Spleen (tissue), 7 donors: ENCODE measurements at regions not wholly inside any gene's neighbourhood (a gene's known extent, or its start where the extent isn't known, plus 50 kb on each side); places are given as distances from the start of the nearest gene placed in this dataset.

Source experiments
- POLR2AphosphoS5 ChIP-seq, 3 donors: sonication (generic); formaldehyde crosslinking; IDR thresholded peaks; one replicate each; pipeline ENCODE4 v1.5.1; 2017; ENCODE audit warnings: antibody characterized with exemption in 3 of 3
- TF ChIP-seq, protein P1 (sequence below), 11 experiments: fragments of 200-600 bp in 7 of 11; fragments of 450-650 bp in 4 of 11; sonication (generic) in 4 of 11; IDR thresholded peaks in 8 of 11; conservative IDR thresholded peaks in 3 of 11; 1 replicate in 7 of 11; 2 replicates in 4 of 11; pipeline versions ENCODE4 v1.4.0 to v1.8.0; 2016 to 2021; ENCODE audit warnings: antibody characterized with exemption in 11 of 11, inconsistent platforms in 4 of 11, mild to moderate bottlenecking in 1 of 11
- donor health status: DM: no; HTN: no; CAD: no; lungs with moderate emphysema.
- donor health status: DM: no; HTN: no; CAD: no.
- donor health status: DM: no; HTN: no; CAD: no.

DNA sequence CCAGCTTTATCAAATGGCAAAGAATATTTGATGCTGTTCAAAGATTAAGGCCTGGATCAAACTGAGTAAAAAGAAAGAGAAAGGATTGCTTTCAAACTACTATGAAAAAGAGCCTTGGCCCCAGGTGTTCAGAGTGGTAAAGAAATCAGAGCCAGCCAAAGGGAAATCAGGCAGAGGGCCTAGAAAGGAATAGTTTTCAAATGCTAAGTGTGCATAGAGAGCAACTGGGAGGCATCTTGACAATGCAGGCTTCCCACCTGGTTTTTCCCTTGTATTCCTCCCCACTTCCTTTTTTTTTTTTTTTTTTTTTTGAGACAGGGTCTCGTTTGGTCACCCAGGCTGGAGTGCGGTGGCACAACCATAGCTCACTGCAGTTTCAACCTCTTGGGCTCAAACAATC, 340.2 kb upstream of the ADAMTS9 start:
- TF ChIP-seq POLR2AphosphoS5 (IDR thresholded peaks at IDR 0.05) = no peak
- TF ChIP-seq, protein P1, sequence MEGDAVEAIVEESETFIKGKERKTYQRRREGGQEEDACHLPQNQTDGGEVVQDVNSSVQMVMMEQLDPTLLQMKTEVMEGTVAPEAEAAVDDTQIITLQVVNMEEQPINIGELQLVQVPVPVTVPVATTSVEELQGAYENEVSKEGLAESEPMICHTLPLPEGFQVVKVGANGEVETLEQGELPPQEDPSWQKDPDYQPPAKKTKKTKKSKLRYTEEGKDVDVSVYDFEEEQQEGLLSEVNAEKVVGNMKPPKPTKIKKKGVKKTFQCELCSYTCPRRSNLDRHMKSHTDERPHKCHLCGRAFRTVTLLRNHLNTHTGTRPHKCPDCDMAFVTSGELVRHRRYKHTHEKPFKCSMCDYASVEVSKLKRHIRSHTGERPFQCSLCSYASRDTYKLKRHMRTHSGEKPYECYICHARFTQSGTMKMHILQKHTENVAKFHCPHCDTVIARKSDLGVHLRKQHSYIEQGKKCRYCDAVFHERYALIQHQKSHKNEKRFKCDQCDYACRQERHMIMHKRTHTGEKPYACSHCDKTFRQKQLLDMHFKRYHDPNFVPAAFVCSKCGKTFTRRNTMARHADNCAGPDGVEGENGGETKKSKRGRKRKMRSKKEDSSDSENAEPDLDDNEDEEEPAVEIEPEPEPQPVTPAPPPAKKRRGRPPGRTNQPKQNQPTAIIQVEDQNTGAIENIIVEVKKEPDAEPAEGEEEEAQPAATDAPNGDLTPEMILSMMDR (IDR thresholded peaks at IDR 0.05 in 8 of 11, conservative IDR thresholded peaks at IDR 0.05 in 3 of 11) = no peak
